Lower lobe of right lung (tissue), 2 donors: ENCODE measurements at regions not wholly inside any gene's neighbourhood (a gene's known extent, or its start where the extent isn't known, plus 50 kb on each side); places are given as distances from the start of the nearest gene placed in this dataset.
"Not testable (repeated sequence)": the region's sequence is repeated elsewhere in the genome, so short reads cannot be mapped to it uniquely, and the experiment has no call there.

Experiments used
- ATAC-seq, 2 donors: fragments of 200-7000 bp; cut with Tn5 transposase; one replicate each; pipeline ENCODE4 v1.9.1; 2020 to 2022; ENCODE audit warnings: mild to moderate bottlenecking in 2 of 2, moderate library complexity in 2 of 2
- DNase-seq: peaks from one replicate; pipeline ENCODE4 v3.0.0-alpha.2; 2020
- H3K27ac ChIP-seq: fragments of 200-600 bp; one replicate; pipeline ENCODE4 v1.8.0; 2022
- H3K27me3 ChIP-seq: fragments of 200-600 bp; one replicate; pipeline ENCODE4 v1.8.0; 2022; ENCODE audit warnings: low read depth
- H3K36me3 ChIP-seq: fragments of 200-600 bp; one replicate; pipeline ENCODE4 v1.8.0; 2022; ENCODE audit warnings: mild to moderate bottlenecking
- H3K4me1 ChIP-seq: fragments of 200-600 bp; one replicate; pipeline ENCODE4 v1.8.0; 2022
- H3K4me3 ChIP-seq: fragments of 200-600 bp; one replicate; pipeline ENCODE4 v1.8.0; 2022; ENCODE audit warnings: mild to moderate bottlenecking
- H3K9me3 ChIP-seq: fragments of 200-600 bp; one replicate; pipeline ENCODE4 v1.8.0; 2022
- CTCF ChIP-seq: fragments of 200-600 bp; IDR thresholded peaks from one replicate; pipeline ENCODE4 v1.8.0; 2022; ENCODE audit warnings: antibody characterized with exemption, mild to moderate bottlenecking
- intact Hi-C: fragments of 100-400 bp; cut with DNase I; formaldehyde crosslinking; loops from one replicate; pipeline ENCODE4 v1.11.0; 2022
- donor health status: DM: no; HTN: yes; CAD: no; lungs with severe emphysema.

DNA sequence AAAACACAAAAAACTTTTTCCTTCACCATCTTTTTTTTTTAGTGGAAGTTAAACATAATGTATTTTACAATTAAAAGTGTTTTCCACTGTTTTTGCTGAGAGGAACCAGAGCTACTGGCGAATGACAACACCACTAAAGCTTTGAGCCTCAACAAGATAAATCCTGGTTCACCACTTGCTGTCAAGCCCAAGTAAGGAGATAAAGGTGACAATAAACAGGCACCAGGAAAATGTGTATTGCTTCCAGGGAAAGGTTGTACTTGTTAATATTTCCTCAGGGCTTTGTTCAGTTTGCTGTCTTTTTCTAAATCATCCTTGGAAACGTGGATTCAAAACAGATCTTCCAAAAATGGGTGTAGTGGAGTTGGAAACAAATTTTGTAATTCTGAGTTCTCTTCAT lies 109.9 kb upstream of the ANKRD30A start:
- Histone ChIP-seq H3K4me1 (no peaks in the 10 kb centered on the region), H3K36me3 (no peaks in the 10 kb centered on the region), H3K4me3 (no peak overlapping the region), H3K27ac (no peak overlapping the region), H3K9me3 (no peaks in the 10 kb centered on the region), H3K27me3 (no peaks in the 10 kb centered on the region)
- TF ChIP-seq CTCF: no peak
- ATAC-seq (no peak), DNase-seq (no peak)
- intact Hi-C loops: no loop called here

- no peak for DNase-seq
- H3K4me1 ChIP-seq: no peaks in the 10 kb centered on the region
- intact Hi-C loops: no loop called here
- H3K4me3 ChIP-seq: no peak overlapping the region
- no peak for ATAC-seq
- H3K36me3 ChIP-seq: no peaks in the 10 kb centered on the region
- H3K27ac ChIP-seq: no peak overlapping the region
- no peaks in the 10 kb centered on the region for H3K9me3 ChIP-seq
- no peaks in the 10 kb centered on the region for H3K27me3 ChIP-seq
- TF ChIP-seq CTCF: no peak
Measured at GRCh38 chr10:37010741-37011140, 114.7 kb upstream of the ANKRD30A start.

- intact Hi-C loops, ATAC-seq, H3K27ac ChIP-seq: not testable (repeated sequence)
Measured at GRCh38 chr10:37008276-37008675, 117.1 kb upstream of the ANKRD30A start.

GRCh38 chr10:37003126-37003525 lies 122.3 kb upstream of the ANKRD30A start:
- no peaks in the 10 kb centered on the region for H3K9me3 ChIP-seq
- H3K4me1 ChIP-seq: no peaks in the 10 kb centered on the region
- DNase-seq (no peak), ATAC-seq (no peak)
- H3K4me3 ChIP-seq: no peak overlapping the region
- no peak overlapping the region for H3K27ac ChIP-seq
- TF ChIP-seq CTCF: no peak
- H3K27me3 ChIP-seq: no peaks in the 10 kb centered on the region
- intact Hi-C loops: no loop called here
- H3K36me3 ChIP-seq: no peaks in the 10 kb centered on the region

More at GRCh38 chr10:37008276-37008675, 117.1 kb upstream of the ANKRD30A start:
- H3K4me1 ChIP-seq, DNase-seq, H3K27me3 ChIP-seq, H3K36me3 ChIP-seq, H3K9me3 ChIP-seq, H3K4me3 ChIP-seq: not testable (repeated sequence)

GRCh38 chr10:36995806-36996205 lies 129.6 kb upstream of the ANKRD30A start:
- H3K27ac ChIP-seq, ATAC-seq, H3K9me3 ChIP-seq, H3K4me1 ChIP-seq, intact Hi-C loops, H3K36me3 ChIP-seq, DNase-seq, H3K27me3 ChIP-seq, H3K4me3 ChIP-seq: not testable (repeated sequence)

GRCh38 chr10:36994886-36995285 lies 130.5 kb upstream of the ANKRD30A start:
- H3K9me3 ChIP-seq: no peaks in the 10 kb centered on the region
- TF ChIP-seq CTCF: no peak
- no peak for ATAC-seq
- intact Hi-C loops: no loop called here
- no peak overlapping the region for H3K4me3 ChIP-seq
- DNase-seq: no peak
- H3K36me3 ChIP-seq: no peaks in the 10 kb centered on the region
- no peaks in the 10 kb centered on the region for H3K4me1 ChIP-seq
- H3K27me3 ChIP-seq: no peaks in the 10 kb centered on the region
- H3K27ac ChIP-seq: no peak overlapping the region

- Histone ChIP-seq H3K27ac (no peak overlapping the region), H3K4me1 (no peaks in the 10 kb centered on the region), H3K4me3 (no peak overlapping the region), H3K27me3 (no peaks in the 10 kb centered on the region), H3K36me3 (no peaks in the 10 kb centered on the region), H3K9me3 (peaks cover 5% of the 10 kb centered on the region)
- no peak for TF ChIP-seq CTCF
- DNase-seq (no peak), ATAC-seq (peak; percentile 14 to 45)
- intact Hi-C loops: no loop called here
Measured at GRCh38 chr10:36989233-36989632, 136.2 kb upstream of the ANKRD30A start.
